Tongue (tissue), 1 donor: ENCODE measurements at regions not wholly inside any gene's neighbourhood (a gene's known extent, or its start where the extent isn't known, plus 50 kb on each side); places are given as distances from the start of the nearest gene placed in this dataset.

Source experiments
- DNase-seq: peaks from one replicate; pipeline ENCODE4 v3.0.0-alpha.2; 2015

GRCh38 chr3:177745607-177746005, 548.3 kb upstream of the TBL1XR1 start:
- no peak for DNase-seq

GRCh38 chr3:177746337-177746933, 549.2 kb upstream of the TBL1XR1 start:
- peak; percentile 66 for DNase-seq

- no peak for DNase-seq
Observed at GRCh38 chr3:177749836-177750235, 552.6 kb upstream of the TBL1XR1 start.

GRCh38 chr3:177750436-177750835, 553.2 kb upstream of the TBL1XR1 start:
- DNase-seq = no peak

- no peak for DNase-seq
Observed at GRCh38 chr3:177751770-177752169, 554.5 kb upstream of the TBL1XR1 start.

- DNase-seq = no peak
Observed at GRCh38 chr3:177752831-177753230, 555.5 kb upstream of the TBL1XR1 start.

GRCh38 chr3:177753451-177754155, 556.3 kb upstream of the TBL1XR1 start:
- DNase-seq = peak; percentile 74

- DNase-seq = no peak
Observed at GRCh38 chr3:177754508-177754921, 557.2 kb upstream of the TBL1XR1 start.

- DNase-seq = no peak
Observed at GRCh38 chr3:177758126-177758525, 560.8 kb upstream of the TBL1XR1 start.

GRCh38 chr3:177760803-177761202, 563.5 kb upstream of the TBL1XR1 start:
- no peak for DNase-seq

GRCh38 chr3:177764377-177764912, 567.2 kb upstream of the TBL1XR1 start:
- peak; percentile 82 for DNase-seq

- DNase-seq = no peak
Observed at GRCh38 chr3:177764933-177765332, 567.7 kb upstream of the TBL1XR1 start.

GRCh38 chr3:177770383-177771230, 573.3 kb upstream of the TBL1XR1 start:
- peak; percentile 64 for DNase-seq

- DNase-seq = no peak
Observed at GRCh38 chr3:177771780-177772179, 574.5 kb upstream of the TBL1XR1 start.

- peak; percentile 85 for DNase-seq
Observed at GRCh38 chr3:177772908-177773557, 575.8 kb upstream of the TBL1XR1 start.

GRCh38 chr3:177773717-177774116, 576.4 kb upstream of the TBL1XR1 start:
- no peak for DNase-seq

- peak; percentile 66 for DNase-seq
Observed at GRCh38 chr3:177776661-177777101, 579.4 kb upstream of the TBL1XR1 start.

GRCh38 chr3:177777699-177778098, 580.4 kb upstream of the TBL1XR1 start:
- DNase-seq = no peak

GRCh38 chr3:177778633-177779032, 581.4 kb upstream of the TBL1XR1 start:
- no peak for DNase-seq

GRCh38 chr3:177781686-177782161, 584.4 kb upstream of the TBL1XR1 start:
- DNase-seq = peak; percentile 89

GRCh38 chr3:177783338-177783737, 586.1 kb upstream of the TBL1XR1 start:
- DNase-seq = no peak

- DNase-seq = no peak
Observed at GRCh38 chr3:177783767-177784166, 586.5 kb upstream of the TBL1XR1 start.
